B cell (primary cell): ENCODE measurements at regions not wholly inside any gene's neighbourhood (a gene's known extent, or its start where the extent isn't known, plus 50 kb on each side); places are given as distances from the start of the nearest gene placed in this dataset.

Experiments
- ATAC-seq: fragments of 200-7000 bp; cut with Tn5 transposase; one replicate; pipeline ENCODE4 v1.10.0; 2021; ENCODE audit warnings: low read depth, mild to moderate bottlenecking, moderate number of reproducible peaks, moderate library complexity
- CTCF ChIA-PET: fragments of 350-600 bp; sonication (Branson Sonifier 250); formaldehyde crosslinking; loops from one replicate; lab custom pipeline; 2021; ENCODE audit warnings: antibody characterized with exemption, inconsistent platforms; lab: Charles Lee
- POLR2A ChIA-PET: fragments of 350-600 bp; sonication (Branson Sonifier 250); formaldehyde crosslinking; loops from one replicate; lab custom pipeline; 2021; ENCODE audit warnings: antibody characterized with exemption; lab: Charles Lee
- DNase-seq: peaks from one replicate; pipeline ENCODE4 v3.0.0; 2013
- H2AFZ ChIP-seq: 2 replicates; pipeline ENCODE4 v1.6.1; 2012; ENCODE audit warnings: mild to moderate bottlenecking, low read depth, low read length; ENCODE audit not compliant: insufficient read depth, poor library complexity, severe bottlenecking
- H3K27ac ChIP-seq, 2 donors: 1 replicate in 1 of 2; 2 replicates in 1 of 2; pipeline ENCODE4 v1.5.1; 2012 to 2013; ENCODE audit warnings: low read length in 2 of 2, mild to moderate bottlenecking in 2 of 2, moderate library complexity in 1 of 2
- H3K27me3 ChIP-seq, 4 experiments: fragments of 200-600 bp in 1 of 4; sonication (generic) in 1 of 4; replicated peaks in 1 of 4; 1 replicate in 2 of 4; 2 replicates in 2 of 4; pipeline versions ENCODE4 v1.6.1 to v1.7.0; 2013 to 2016; ENCODE audit warnings: low read length in 3 of 4, mild to moderate bottlenecking in 2 of 4, mixed read lengths in 1 of 4, moderate library complexity in 1 of 4; ENCODE audit not compliant: insufficient read depth in 4 of 4, control insufficient read depth in 3 of 4; ENCODE audit errors: control extremely low read depth in 1 of 4
- H3K36me3 ChIP-seq, 2 experiments: replicated peaks in 1 of 2; 1 replicate in 1 of 2; 2 replicates in 1 of 2; pipeline versions ENCODE4 v1.6.1 to v1.7.1; 2013; ENCODE audit warnings: low read length in 1 of 2; ENCODE audit not compliant: insufficient read depth in 2 of 2, control insufficient read depth in 1 of 2; ENCODE audit errors: control extremely low read depth in 1 of 2, extremely low read depth in 1 of 2
- H3K4me1 ChIP-seq, 2 donors: fragments of 200-600 bp in 1 of 2; sonication (generic) in 1 of 2; 1 replicate in 1 of 2; 2 replicates in 1 of 2; pipeline versions ENCODE4 v1.5.1 to v1.6.1; 2013 to 2017; ENCODE audit warnings: low read length in 2 of 2; ENCODE audit not compliant: control insufficient read depth in 2 of 2, insufficient read depth in 2 of 2
- H3K4me2 ChIP-seq: replicated peaks from 2 replicates; pipeline ENCODE3; 2012; ENCODE audit warnings: mild to moderate bottlenecking, low read depth, low read length; ENCODE audit not compliant: poor library complexity, severe bottlenecking
- H3K4me3 ChIP-seq, 5 experiments: fragments of 200-600 bp in 1 of 5; sonication (generic) in 1 of 5; 1 replicate in 3 of 5; 2 replicates in 2 of 5; pipeline versions ENCODE4 v1.5.1 to v1.7.0; 2011 to 2016; ENCODE audit warnings: low read length in 4 of 5, mild to moderate bottlenecking in 4 of 5, low read depth in 2 of 5, control low read depth in 1 of 5, moderate library complexity in 1 of 5; ENCODE audit not compliant: insufficient read depth in 1 of 5; ENCODE audit errors: control extremely low read depth in 1 of 5, extremely low read depth in 1 of 5
- H3K79me2 ChIP-seq: fragments of 200-600 bp; sonication (generic); one replicate; pipeline ENCODE4 v1.6.0; 2016; ENCODE audit warnings: low read length; ENCODE audit not compliant: control insufficient read depth, insufficient read depth
- H3K9ac ChIP-seq: fragments of 200-600 bp; sonication (generic); 2 replicates; pipeline ENCODE4 v1.6.1; 2017; ENCODE audit warnings: mild to moderate bottlenecking, low read length, moderate library complexity
- H3K9me3 ChIP-seq, 3 donors: one replicate each; pipeline versions ENCODE4 v1.6.1 to v1.7.1; 2013; ENCODE audit warnings: low read length in 2 of 3; ENCODE audit not compliant: control insufficient read depth in 2 of 3, insufficient read depth in 1 of 3; ENCODE audit errors: control extremely low read depth in 1 of 3
- H4K20me1 ChIP-seq: 2 replicates; pipeline ENCODE4 v1.6.0; 2012; ENCODE audit warnings: mild to moderate bottlenecking, low read length; ENCODE audit not compliant: insufficient read depth, control insufficient read depth, poor library complexity, severe bottlenecking
- H3K27ac Mint-ChIP-seq: one replicate; pipeline ENCODE4 v1.8.0; 2021; ENCODE audit warnings: mixed read lengths
- H3K27me3 Mint-ChIP-seq: one replicate; pipeline ENCODE4 v1.8.0; 2021; ENCODE audit warnings: mixed read lengths
- H3K4me1 Mint-ChIP-seq: one replicate; pipeline ENCODE4 v1.8.0; 2021; ENCODE audit warnings: mixed read lengths
- H3K4me3 Mint-ChIP-seq: one replicate; pipeline ENCODE4 v1.8.0; 2021; ENCODE audit warnings: mixed read lengths
- H3K9me3 Mint-ChIP-seq: one replicate; pipeline ENCODE4 v1.8.0; 2022; ENCODE audit warnings: mixed read lengths; ENCODE audit not compliant: insufficient read depth
- CTCF ChIP-seq: fragments of 200-600 bp; IDR thresholded peaks from one replicate; pipeline ENCODE4 v1.8.0; 2022; ENCODE audit warnings: antibody characterized with exemption, mild to moderate bottlenecking
- EZH2 ChIP-seq: IDR thresholded peaks from 2 replicates; pipeline ENCODE4 v1.6.1; 2012; ENCODE audit warnings: borderline replicate concordance, low read depth, mild to moderate bottlenecking, moderate library complexity, low read length; ENCODE audit not compliant: insufficient read depth, poor library complexity, severe bottlenecking
- WGBS: methylation state at CpG from one replicate; pipeline ENCODE4 v1.1.5; 2013; ENCODE audit warnings: missing lambda C conversion rate; ENCODE audit not compliant: insufficient coverage; 5-methylcytosine and 5-hydroxymethylcytosine counted together
- intact Hi-C: fragments of 100-400 bp; cut with micrococcal nuclease; formaldehyde crosslinking; loops from one replicate; pipeline ENCODE4 v1.10.0; 2022

- no peak overlapping the region for H2AFZ ChIP-seq
- H3K27me3 ChIP-seq: no peaks in the 10 kb centered on the region
- no peak for ATAC-seq
- no peak overlapping the region for H3K4me3 ChIP-seq
- Mint-ChIP-seq H3K9me3 (no peaks in the 10 kb centered on the region), H3K4me3 (no peak overlapping the region), H3K27me3 (no peaks in the 10 kb centered on the region), H3K27ac (no peak overlapping the region), H3K4me1 (no peaks in the 10 kb centered on the region)
- no peaks in the 10 kb centered on the region for H3K4me1 ChIP-seq
- no peak overlapping the region for H3K4me2 ChIP-seq
- no peak overlapping the region for H3K27ac ChIP-seq
- H4K20me1 ChIP-seq: no peaks in the 10 kb centered on the region
- H3K9me3 ChIP-seq: peaks cover 0 to 12% (median 3%) of the 10 kb centered on the region in 3 donors
- 98% methylated on average over 4 of the region's 5 CpGs for whole genome bisulfite sequencing
- ChIA-PET POLR2A (no interaction called here), CTCF (no interaction called here)
- no peak overlapping the region for H3K9ac ChIP-seq
- no peak for DNase-seq
- TF ChIP-seq CTCF: no peak
- no peak for TF ChIP-seq EZH2
- no peaks in the 10 kb centered on the region for H3K36me3 ChIP-seq
- intact Hi-C loops: no loop called here
- H3K79me2 ChIP-seq: no peaks in the 10 kb centered on the region
Observed at GRCh38 chr6:141288947-141289346, 843.8 kb upstream of the GJE1 start.

GRCh38 chr6:141282263-141282662, 850.5 kb upstream of the GJE1 start:
- H3K4me3 ChIP-seq: no peak overlapping the region
- H3K9ac ChIP-seq: no peak overlapping the region
- DNase-seq: no peak
- H4K20me1 ChIP-seq: no peaks in the 10 kb centered on the region
- Mint-ChIP-seq H3K27ac (no peak overlapping the region), H3K4me1 (no peaks in the 10 kb centered on the region), H3K9me3 (no peaks in the 10 kb centered on the region), H3K27me3 (no peaks in the 10 kb centered on the region), H3K4me3 (no peak overlapping the region)
- WGBS: 83% methylated on average over 1 of the region's 1 CpG
- CTCF ChIA-PET: no interaction called here
- no peak for TF ChIP-seq EZH2
- TF ChIP-seq CTCF: no peak
- no peak for ATAC-seq
- POLR2A ChIA-PET: no interaction called here
- H3K4me2 ChIP-seq: no peak overlapping the region
- H3K9me3 ChIP-seq: peaks cover 0 to 2% (median 0%) of the 10 kb centered on the region in 3 donors
- no peak overlapping the region for H2AFZ ChIP-seq
- H3K36me3 ChIP-seq: no peaks in the 10 kb centered on the region
- H3K4me1 ChIP-seq: no peaks in the 10 kb centered on the region
- no peaks in the 10 kb centered on the region for H3K79me2 ChIP-seq
- no peak overlapping the region for H3K27ac ChIP-seq
- no peaks in the 10 kb centered on the region for H3K27me3 ChIP-seq
- intact Hi-C loops: no loop called here
